HG03432 (cell line): ENCODE measurements at regions not wholly inside any gene's neighbourhood (a gene's known extent, or its start where the extent isn't known, plus 50 kb on each side); places are given as distances from the start of the nearest gene placed in this dataset.

Experiments
- ATAC-seq: cut with Tn5 transposase; IDR thresholded peaks from one replicate; pipeline ENCODE4 v1.9.1; 2021; ENCODE audit warnings: mild to moderate bottlenecking, moderate library complexity; ENCODE audit not compliant: unreplicated experiment

GRCh38 chr12:82529101-82529500, 157.6 kb upstream of the TMTC2 start:
- no peak for ATAC-seq

- no peak for ATAC-seq
These were observed 156.8 kb upstream of the TMTC2 start for GRCh38 chr12:82529954-82530353.

- no peak for ATAC-seq
These were observed 156.3 kb upstream of the TMTC2 start for GRCh38 chr12:82530394-82530793.

GRCh38 chr12:82533341-82533740, 153.4 kb upstream of the TMTC2 start:
- no peak for ATAC-seq

GRCh38 chr12:82537436-82537835, 149.3 kb upstream of the TMTC2 start:
- no peak for ATAC-seq

GRCh38 chr12:82554529-82554928, 132.2 kb upstream of the TMTC2 start:
- ATAC-seq: peak; percentile 96

- ATAC-seq: no peak
These were observed 131.0 kb upstream of the TMTC2 start for GRCh38 chr12:82555699-82556098.

- ATAC-seq: no peak
These were observed 120.7 kb upstream of the TMTC2 start for GRCh38 chr12:82565966-82566365.

- ATAC-seq: no peak
These were observed 119.0 kb upstream of the TMTC2 start for GRCh38 chr12:82567688-82568087.

GRCh38 chr12:82574191-82574590, 112.5 kb upstream of the TMTC2 start:
- ATAC-seq: no peak

GRCh38 chr12:82578725-82579124, 108.0 kb upstream of the TMTC2 start:
- no peak for ATAC-seq

GRCh38 chr12:82583756-82584155, 103.0 kb upstream of the TMTC2 start:
- no peak for ATAC-seq

- peak; percentile 58 for ATAC-seq
These were observed 93.6 kb upstream of the TMTC2 start for GRCh38 chr12:82593143-82593542.

GRCh38 chr12:82593901-82594396, 92.8 kb upstream of the TMTC2 start:
- peak; percentile 95 for ATAC-seq

GRCh38 chr12:82595941-82596340, 90.8 kb upstream of the TMTC2 start:
- no peak for ATAC-seq

GRCh38 chr12:82596483-82596882, 90.2 kb upstream of the TMTC2 start:
- ATAC-seq: no peak

- no peak for ATAC-seq
These were observed 86.3 kb upstream of the TMTC2 start for GRCh38 chr12:82600379-82600778.

GRCh38 chr12:82603647-82604046, 83.1 kb upstream of the TMTC2 start:
- peak; percentile 72 for ATAC-seq

GRCh38 chr12:82605115-82605514, 81.6 kb upstream of the TMTC2 start:
- ATAC-seq: peak; percentile 50

GRCh38 chr12:82608706-82609105, 78.0 kb upstream of the TMTC2 start:
- ATAC-seq: no peak

GRCh38 chr12:82609234-82609914, 77.3 kb upstream of the TMTC2 start:
- ATAC-seq: no peak

GRCh38 chr12:82619644-82620043, 67.1 kb upstream of the TMTC2 start:
- no peak for ATAC-seq

- no peak for ATAC-seq
These were observed 65.8 kb upstream of the TMTC2 start for GRCh38 chr12:82620917-82621316.
